ENCODE measurements at regions not wholly inside any gene's neighbourhood (a gene's known extent, or its start where the extent isn't known, plus 50 kb on each side); places are given as distances from the start of the nearest gene placed in this dataset.
"Not testable (repeated sequence)": the region's sequence is repeated elsewhere in the genome, so short reads cannot be mapped to it uniquely, and the experiment has no call there.

GRCh38 chr14:106179761-106180160 is 653.4 kb downstream of the TMEM121 start:
- no peaks in the 10 kb centered on the region for H3K79me2 ChIP-seq (ENCODE audit: insufficient read depth, low read length)
- no peaks in the 10 kb centered on the region for H4K20me1 ChIP-seq (ENCODE audit: insufficient read depth, low read length)
- no peak overlapping the region for H3K27ac ChIP-seq (ENCODE audit: low read depth, low read length)
- no peak overlapping the region for H2AFZ ChIP-seq (ENCODE audit: low read depth, low read length)
- Mint-ChIP-seq H3K27me3 (ENCODE audit: low read depth, unreplicated experiment) (no peaks in the 10 kb centered on the region), H3K27ac (ENCODE audit: unreplicated experiment) (no peak overlapping the region), H3K4me3 (ENCODE audit: unreplicated experiment) (no peak overlapping the region), H3K36me3 (ENCODE audit: low read depth, unreplicated experiment) (no peaks in the 10 kb centered on the region), H3K9me3 (ENCODE audit: unreplicated experiment) (peaks cover 6% of the 10 kb centered on the region), H3K4me1 (ENCODE audit: low read depth, unreplicated experiment) (no peaks in the 10 kb centered on the region)
- TF ChIP-seq EZH2 (IDR thresholded peaks at IDR 0.05; ENCODE audit: insufficient read depth, low read length) (no peak), CTCF (IDR thresholded peaks at IDR 0.05; ENCODE audit: insufficient read depth, low read depth, low read length) (no peak)
- H3K9ac ChIP-seq (ENCODE audit: low read length): no peak overlapping the region
- no peaks in the 10 kb centered on the region for H3K27me3 ChIP-seq (ENCODE audit: insufficient read depth, low read length)
- no peak overlapping the region for H3K4me2 ChIP-seq (ENCODE audit: low read length)
- H3K9me3 ChIP-seq (ENCODE audit: insufficient read depth, low read depth, low read length): no peaks in the 10 kb centered on the region
- no peak for DNase-seq (ENCODE audit: low read depth)
- H3K4me3 ChIP-seq (ENCODE audit: insufficient read depth, low read depth, low read length): no peak overlapping the region
- no peak for FAIRE-seq
- no peaks in the 10 kb centered on the region for H3K4me1 ChIP-seq (ENCODE audit: insufficient read depth, low read length)
- H3K36me3 ChIP-seq (ENCODE audit: insufficient read depth, low read length): no peaks in the 10 kb centered on the region

- H3K4me2 ChIP-seq (ENCODE audit: low read length); H3K4me3 Mint-ChIP-seq (ENCODE audit: unreplicated experiment); H3K9me3 Mint-ChIP-seq (ENCODE audit: unreplicated experiment); H3K27ac Mint-ChIP-seq (ENCODE audit: unreplicated experiment); H3K9ac ChIP-seq (ENCODE audit: low read length); H3K36me3 Mint-ChIP-seq (ENCODE audit: low read depth, unreplicated experiment); H3K27me3 ChIP-seq (ENCODE audit: insufficient read depth, low read length); H2AFZ ChIP-seq (ENCODE audit: low read depth, low read length); H3K27me3 Mint-ChIP-seq (ENCODE audit: low read depth, unreplicated experiment); H4K20me1 ChIP-seq (ENCODE audit: insufficient read depth, low read length); DNase-seq (ENCODE audit: low read depth); H3K4me1 ChIP-seq (ENCODE audit: insufficient read depth, low read length); H3K4me1 Mint-ChIP-seq (ENCODE audit: low read depth, unreplicated experiment); H3K4me3 ChIP-seq (ENCODE audit: insufficient read depth, low read depth, low read length); H3K27ac ChIP-seq (ENCODE audit: low read depth, low read length); H3K79me2 ChIP-seq (ENCODE audit: insufficient read depth, low read length); FAIRE-seq; H3K36me3 ChIP-seq (ENCODE audit: insufficient read depth, low read length); H3K9me3 ChIP-seq (ENCODE audit: insufficient read depth, low read depth, low read length): not testable (repeated sequence)
Observed at GRCh38 chr14:106184771-106185170, 658.4 kb downstream of the TMEM121 start.

GRCh38 chr14:106185174-106185836 is 658.9 kb downstream of the TMEM121 start:
- H3K27me3 Mint-ChIP-seq (ENCODE audit: low read depth, unreplicated experiment); H3K9me3 Mint-ChIP-seq (ENCODE audit: unreplicated experiment): not testable (repeated sequence)

More at GRCh38 chr14:106185174-106185836, 658.9 kb downstream of the TMEM121 start:
- not testable (repeated sequence) for H2AFZ ChIP-seq (ENCODE audit: low read depth, low read length); H3K9ac ChIP-seq (ENCODE audit: low read length); H3K4me3 Mint-ChIP-seq (ENCODE audit: unreplicated experiment); H3K36me3 ChIP-seq (ENCODE audit: insufficient read depth, low read length); H3K79me2 ChIP-seq (ENCODE audit: insufficient read depth, low read length); H3K4me2 ChIP-seq (ENCODE audit: low read length); H3K9me3 ChIP-seq (ENCODE audit: insufficient read depth, low read depth, low read length); H3K36me3 Mint-ChIP-seq (ENCODE audit: low read depth, unreplicated experiment); H4K20me1 ChIP-seq (ENCODE audit: insufficient read depth, low read length); H3K4me3 ChIP-seq (ENCODE audit: insufficient read depth, low read depth, low read length); H3K4me1 Mint-ChIP-seq (ENCODE audit: low read depth, unreplicated experiment); H3K4me1 ChIP-seq (ENCODE audit: insufficient read depth, low read length); H3K27me3 ChIP-seq (ENCODE audit: insufficient read depth, low read length); H3K27ac Mint-ChIP-seq (ENCODE audit: unreplicated experiment); DNase-seq (ENCODE audit: low read depth); H3K27ac ChIP-seq (ENCODE audit: low read depth, low read length); FAIRE-seq
